GM12872 (cell line): ENCODE measurements at regions not wholly inside any gene's neighbourhood (a gene's known extent, or its start where the extent isn't known, plus 50 kb on each side); places are given as distances from the start of the nearest gene placed in this dataset.

Experiments used
- CTCF ChIP-seq: IDR thresholded peaks from 3 replicates; pipeline ENCODE4 v1.5.1; 2011; ENCODE audit warnings: low read depth, mild to moderate bottlenecking, low read length, moderate library complexity; ENCODE audit not compliant: insufficient read depth

GRCh38 chr4:62133101-62133897 is 933.2 kb downstream of the ADGRL3 start:
- TF ChIP-seq CTCF: no peak

- TF ChIP-seq CTCF: no peak
Observed at GRCh38 chr4:62131049-62131448, 930.9 kb downstream of the ADGRL3 start.

DNA sequence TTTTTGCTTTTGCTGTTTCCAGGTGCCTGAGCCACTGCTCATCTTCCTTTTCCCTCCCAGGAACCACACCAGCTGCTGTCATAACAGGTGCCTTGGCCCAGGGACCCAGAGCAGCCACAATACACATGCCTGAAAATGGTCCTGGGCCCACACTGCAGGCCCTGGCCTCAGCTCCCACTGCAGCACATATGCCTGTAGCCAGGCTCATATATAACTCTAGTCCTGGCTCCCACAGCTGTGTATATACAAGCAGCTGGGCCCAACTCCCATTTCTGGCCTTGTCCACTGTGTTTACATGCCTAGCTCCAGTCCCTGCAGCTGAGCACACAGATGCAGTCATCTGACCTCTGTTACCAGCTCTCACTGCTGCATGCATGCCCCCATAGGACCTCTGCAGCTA is 930.5 kb downstream of the ADGRL3 start:
- TF ChIP-seq CTCF: no peak

- no peak for TF ChIP-seq CTCF
Observed at GRCh38 chr4:62130230-62130629, 930.1 kb downstream of the ADGRL3 start.
